ENCODE measurements at regions not wholly inside any gene's neighbourhood (a gene's known extent, or its start where the extent isn't known, plus 50 kb on each side); places are given as distances from the start of the nearest gene placed in this dataset.

DNA sequence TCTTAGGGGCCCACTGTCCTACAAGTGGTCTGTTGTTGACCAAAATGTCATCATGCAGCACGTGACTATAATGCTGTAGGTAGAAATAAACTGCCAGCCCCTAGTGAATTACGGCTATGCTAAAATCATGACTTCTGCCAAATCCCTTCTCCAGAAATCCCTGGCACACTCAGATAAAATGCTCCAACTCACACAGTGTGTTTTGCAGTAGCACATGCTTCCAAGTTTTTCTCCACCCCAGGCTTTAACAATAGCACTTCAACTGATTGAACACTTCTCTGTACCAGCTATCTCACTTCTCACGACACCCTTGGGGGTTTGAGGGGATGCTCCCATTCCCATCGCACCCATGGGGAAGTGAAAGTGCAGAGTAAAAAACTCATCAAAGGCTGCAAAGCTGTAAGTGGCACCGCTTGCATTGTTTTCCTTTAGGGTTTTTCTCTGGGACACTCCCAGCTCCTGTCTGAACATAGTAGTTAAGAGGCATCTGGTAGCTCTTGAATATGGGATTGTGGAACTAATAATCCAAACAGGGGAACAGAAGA is 151.0 kb upstream of the SLC24A2 start:
- ATAC-seq (ENCODE audit: insufficient number of reproducible peaks, low FRiP score, low read depth) (peak; percentile 33), DNase-seq (ENCODE audit: low spot score) (no peak)
- Histone ChIP-seq H3K27me3 (replicated peaks; ENCODE audit: insufficient read depth) (no peaks in the 10 kb centered on the region), H3K4me3 (no peak overlapping the region), H3K9me3 (no peaks in the 10 kb centered on the region), H3K4me1 (ENCODE audit: control insufficient read depth in 1 of 2, low read depth in 2 of 2) (no peaks in the 10 kb centered on the region), H3K27ac (no peak overlapping the region), H3K36me3 (no peaks in the 10 kb centered on the region)
- TF ChIP-seq, protein P1, sequence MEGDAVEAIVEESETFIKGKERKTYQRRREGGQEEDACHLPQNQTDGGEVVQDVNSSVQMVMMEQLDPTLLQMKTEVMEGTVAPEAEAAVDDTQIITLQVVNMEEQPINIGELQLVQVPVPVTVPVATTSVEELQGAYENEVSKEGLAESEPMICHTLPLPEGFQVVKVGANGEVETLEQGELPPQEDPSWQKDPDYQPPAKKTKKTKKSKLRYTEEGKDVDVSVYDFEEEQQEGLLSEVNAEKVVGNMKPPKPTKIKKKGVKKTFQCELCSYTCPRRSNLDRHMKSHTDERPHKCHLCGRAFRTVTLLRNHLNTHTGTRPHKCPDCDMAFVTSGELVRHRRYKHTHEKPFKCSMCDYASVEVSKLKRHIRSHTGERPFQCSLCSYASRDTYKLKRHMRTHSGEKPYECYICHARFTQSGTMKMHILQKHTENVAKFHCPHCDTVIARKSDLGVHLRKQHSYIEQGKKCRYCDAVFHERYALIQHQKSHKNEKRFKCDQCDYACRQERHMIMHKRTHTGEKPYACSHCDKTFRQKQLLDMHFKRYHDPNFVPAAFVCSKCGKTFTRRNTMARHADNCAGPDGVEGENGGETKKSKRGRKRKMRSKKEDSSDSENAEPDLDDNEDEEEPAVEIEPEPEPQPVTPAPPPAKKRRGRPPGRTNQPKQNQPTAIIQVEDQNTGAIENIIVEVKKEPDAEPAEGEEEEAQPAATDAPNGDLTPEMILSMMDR (IDR thresholded peaks at IDR 0.05): no peak

DNA sequence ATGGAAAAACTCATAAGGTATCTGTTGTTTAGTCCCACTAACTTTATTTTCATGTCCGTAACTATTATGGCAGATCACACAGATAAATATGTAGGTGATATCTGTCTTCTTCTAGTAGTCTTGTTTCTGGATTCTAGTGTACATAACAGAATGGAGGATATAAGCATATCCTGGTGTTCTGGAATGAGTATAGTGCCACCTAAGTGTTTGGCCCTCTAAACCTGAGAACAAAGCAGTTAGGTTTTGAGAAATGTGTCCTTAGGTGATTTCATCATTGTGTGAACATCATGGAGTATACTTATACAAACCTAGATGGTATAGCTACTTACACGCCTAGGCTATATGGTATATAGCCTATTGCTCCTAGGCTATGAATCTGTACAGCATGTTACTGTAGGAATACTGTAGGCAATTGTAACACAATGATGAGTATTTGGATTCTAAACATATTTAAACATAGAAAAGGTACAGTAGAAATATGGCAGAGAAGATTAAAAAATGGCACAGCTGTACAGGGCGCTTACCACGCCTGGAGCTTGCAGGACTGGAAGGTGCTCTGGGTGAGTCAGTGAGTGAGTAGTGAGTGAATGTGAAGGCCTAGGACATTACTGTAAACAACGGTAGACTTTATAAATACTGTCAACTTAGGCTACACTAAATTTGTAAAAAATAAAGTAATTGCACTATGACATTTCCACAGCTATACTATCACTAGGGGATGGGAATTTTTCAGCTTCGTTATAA is 150.3 kb upstream of the SLC24A2 start:
- H3K4me3 ChIP-seq: no peak overlapping the region
- ATAC-seq (ENCODE audit: insufficient number of reproducible peaks, low FRiP score, low read depth) (no peak), DNase-seq (ENCODE audit: low spot score) (no peak)
- no peaks in the 10 kb centered on the region for H3K4me1 ChIP-seq (ENCODE audit: control insufficient read depth in 1 of 2, low read depth in 2 of 2)
- H3K27me3 ChIP-seq (replicated peaks; ENCODE audit: insufficient read depth): no peaks in the 10 kb centered on the region
- TF ChIP-seq, protein P1 (IDR thresholded peaks at IDR 0.05): no peak
- H3K9me3 ChIP-seq: no peaks in the 10 kb centered on the region
- no peak overlapping the region for H3K27ac ChIP-seq
- H3K36me3 ChIP-seq: no peaks in the 10 kb centered on the region

DNA sequence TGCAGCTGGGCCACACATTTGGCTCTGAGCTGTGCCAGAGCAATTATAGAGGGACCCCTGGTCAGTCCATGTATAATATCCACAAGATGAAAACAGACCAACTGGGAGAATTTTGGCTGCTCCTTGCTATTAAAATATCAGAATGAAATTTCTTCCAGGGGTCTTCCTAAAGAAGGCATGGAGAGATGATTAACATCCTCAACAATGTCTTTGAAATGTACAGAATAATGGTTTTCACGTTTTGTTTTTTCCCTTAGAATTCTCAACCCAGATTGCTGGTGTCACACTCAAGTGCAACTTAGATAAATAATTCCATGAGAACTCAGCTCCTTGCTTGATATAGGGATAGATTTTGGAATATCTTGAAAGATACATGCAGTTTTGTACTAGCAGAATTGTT is 148.3 kb upstream of the SLC24A2 start:
- H3K9me3 ChIP-seq: no peaks in the 10 kb centered on the region
- H3K4me3 ChIP-seq: no peak overlapping the region
- no peaks in the 10 kb centered on the region for H3K4me1 ChIP-seq (ENCODE audit: control insufficient read depth in 1 of 2, low read depth in 2 of 2)
- H3K27me3 ChIP-seq (replicated peaks; ENCODE audit: insufficient read depth): no peaks in the 10 kb centered on the region
- DNase-seq (ENCODE audit: low spot score) (no peak), ATAC-seq (ENCODE audit: insufficient number of reproducible peaks, low FRiP score, low read depth) (no peak)
- TF ChIP-seq, protein P1 (IDR thresholded peaks at IDR 0.05): no peak
- H3K27ac ChIP-seq: no peak overlapping the region
- H3K36me3 ChIP-seq: no peaks in the 10 kb centered on the region

DNA sequence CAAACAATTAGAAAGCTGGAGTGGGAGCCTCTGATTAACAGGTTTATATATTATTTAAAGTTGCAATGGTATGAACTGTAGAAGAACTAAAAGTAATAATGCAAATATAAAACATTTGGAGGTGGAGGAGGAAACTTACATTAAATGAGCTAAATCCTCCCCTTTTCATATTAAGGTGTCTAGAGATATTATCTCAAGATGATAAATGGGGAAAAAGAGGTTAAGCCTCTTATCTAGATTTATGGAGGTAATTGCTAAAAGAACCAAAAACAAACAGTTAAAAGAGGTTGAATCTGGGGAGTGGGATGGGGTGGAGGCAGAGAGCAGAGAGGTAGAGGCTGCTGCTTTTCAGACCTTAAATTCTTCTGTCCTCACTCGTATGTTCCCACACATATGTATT is 147.8 kb upstream of the SLC24A2 start:
- H3K27ac ChIP-seq: no peak overlapping the region
- TF ChIP-seq, protein P1 (IDR thresholded peaks at IDR 0.05): no peak
- no peaks in the 10 kb centered on the region for H3K4me1 ChIP-seq (ENCODE audit: control insufficient read depth in 1 of 2, low read depth in 2 of 2)
- no peaks in the 10 kb centered on the region for H3K9me3 ChIP-seq
- no peak overlapping the region for H3K4me3 ChIP-seq
- H3K27me3 ChIP-seq (replicated peaks; ENCODE audit: insufficient read depth): no peaks in the 10 kb centered on the region
- no peak for DNase-seq (ENCODE audit: low spot score)
- no peak for ATAC-seq (ENCODE audit: insufficient number of reproducible peaks, low FRiP score, low read depth)
- H3K36me3 ChIP-seq: no peaks in the 10 kb centered on the region

DNA sequence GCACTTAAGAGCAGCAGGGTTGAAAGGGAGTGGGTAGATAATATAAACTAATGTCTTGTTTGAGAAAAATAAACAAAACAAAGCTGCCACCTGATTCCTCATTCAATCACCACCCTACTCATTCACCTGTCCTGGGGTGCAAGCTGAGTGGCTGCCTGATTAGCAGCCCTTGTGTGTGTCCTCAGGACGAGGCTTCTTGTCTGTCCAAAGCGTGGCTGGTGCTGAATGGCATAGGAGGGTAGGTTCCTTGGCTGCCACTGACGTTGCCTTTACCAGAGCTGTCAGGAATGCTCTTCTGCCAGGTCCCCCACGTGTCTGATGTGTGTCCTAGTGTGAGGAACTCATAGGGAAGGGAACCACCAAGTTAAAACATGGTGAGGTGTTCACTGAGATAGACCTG is 146.6 kb upstream of the SLC24A2 start:
- ATAC-seq (ENCODE audit: insufficient number of reproducible peaks, low FRiP score, low read depth): no peak
- Histone ChIP-seq H3K36me3 (no peaks in the 10 kb centered on the region), H3K27ac (no peak overlapping the region), H3K27me3 (replicated peaks; ENCODE audit: insufficient read depth) (no peaks in the 10 kb centered on the region), H3K4me3 (no peak overlapping the region), H3K9me3 (no peaks in the 10 kb centered on the region), H3K4me1 (ENCODE audit: control insufficient read depth in 1 of 2, low read depth in 2 of 2) (no peaks in the 10 kb centered on the region)
- TF ChIP-seq, protein P1 (IDR thresholded peaks at IDR 0.05): no peak
- no peak for DNase-seq (ENCODE audit: low spot score)
